ENCODE measurements at regions not wholly inside any gene's neighbourhood (a gene's known extent, or its start where the extent isn't known, plus 50 kb on each side); places are given as distances from the start of the nearest gene placed in this dataset.

GRCh38 chr1:221439008-221439746 is 302.7 kb downstream of the DUSP10 start:
- TF ChIP-seq POLR2A (IDR thresholded peaks at IDR 0.05): no peak
- no peak for TF ChIP-seq CTCF (IDR thresholded peaks at IDR 0.05)

Measured in thyroid gland (tissue), 4 donors.